ENCODE measurements at regions not wholly inside any gene's neighbourhood (a gene's known extent, or its start where the extent isn't known, plus 50 kb on each side); places are given as distances from the start of the nearest gene placed in this dataset.

- Histone ChIP-seq H3K79me2 (ENCODE audit: insufficient read depth) (no peaks in the 10 kb centered on the region), H4K20me1 (ENCODE audit: insufficient read depth) (no peaks in the 10 kb centered on the region), H3K9me2 (no peaks in the 10 kb centered on the region), H3K4me3 (ENCODE audit: low read depth in 2 of 2, low read length in 1 of 2) (no peak overlapping the region), H3K36me3 (replicated peaks in 1 of 2; ENCODE audit: control insufficient read depth in 1 of 2, insufficient read depth in 2 of 2, low read length in 1 of 2) (no peaks in the 10 kb centered on the region), H3K9me3 (no peaks in the 10 kb centered on the region), H3K27me3 (ENCODE audit: insufficient read depth) (no peaks in the 10 kb centered on the region), H3K9ac (no peak overlapping the region), H2AFZ (ENCODE audit: low read depth) (no peak overlapping the region), H3K4me1 (ENCODE audit: control insufficient read depth in 1 of 2, insufficient read depth in 2 of 2, low read depth in 1 of 2, low read length in 1 of 2) (no peaks in the 10 kb centered on the region), H3F3A (replicated peaks; ENCODE audit: insufficient read depth) (no peaks in the 10 kb centered on the region), H3K4me2 (no peak overlapping the region), H3K27ac (ENCODE audit: low read depth in 2 of 2, low read length in 1 of 2) (no peak overlapping the region)
- no peak for DNase-seq
- CTCF ChIA-PET = interaction anchor here (0.9 to 4.1 kb wide), 3 partner anchors 8 to 36 kb away, joined by 3 to 20 read pairs (median 5); no protein-coding TSS in a partner anchor
- POLR2A ChIA-PET = no interaction called here
- WGBS (ENCODE audit: low lambda C conversion rate) = 44% methylated on average over 5 of the region's 5 CpGs
- TF ChIP-seq YY1 (IDR thresholded peaks at IDR 0.05; ENCODE audit: low read depth) (no peak), SIN3A (IDR thresholded peaks at IDR 0.05; ENCODE audit: borderline replicate concordance, low read depth, low read length) (no peak), FOXM1 (IDR thresholded peaks at IDR 0.05; ENCODE audit: low read depth) (no peak), REST (IDR thresholded peaks at IDR 0.05; ENCODE audit: low read depth, low read length) (no peak), SMC3 (IDR thresholded peaks at IDR 0.05; ENCODE audit: low read depth, low read length) (no peak), MEF2A (IDR thresholded peaks at IDR 0.05; ENCODE audit: borderline replicate concordance, low read depth) (no peak), TCF12 (IDR thresholded peaks at IDR 0.05) (no peak), CHD2 (IDR thresholded peaks at IDR 0.05; ENCODE audit: low read length, partially characterized antibody) (no peak), RCOR1 (IDR thresholded peaks at IDR 0.05; ENCODE audit: low read length) (no peak), MAX (IDR thresholded peaks at IDR 0.05; ENCODE audit: low read depth) (no peak), RXRA (IDR thresholded peaks at IDR 0.05; ENCODE audit: borderline replicate concordance, low read depth) (no peak), CTCF (IDR thresholded peaks at IDR 0.05) (no peak), EP300 (IDR thresholded peaks at IDR 0.05; ENCODE audit: borderline replicate concordance in 1 of 2, low read depth in 1 of 2, low read length in 1 of 2) (no peak)
- TF ChIP-seq, protein P1, sequence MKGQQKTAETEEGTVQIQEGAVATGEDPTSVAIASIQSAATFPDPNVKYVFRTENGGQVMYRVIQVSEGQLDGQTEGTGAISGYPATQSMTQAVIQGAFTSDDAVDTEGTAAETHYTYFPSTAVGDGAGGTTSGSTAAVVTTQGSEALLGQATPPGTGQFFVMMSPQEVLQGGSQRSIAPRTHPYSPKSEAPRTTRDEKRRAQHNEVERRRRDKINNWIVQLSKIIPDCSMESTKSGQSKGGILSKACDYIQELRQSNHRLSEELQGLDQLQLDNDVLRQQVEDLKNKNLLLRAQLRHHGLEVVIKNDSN (IDR thresholded peaks at IDR 0.05; ENCODE audit: borderline replicate concordance, low read depth) = no peak
- TF ChIP-seq, protein P2, sequence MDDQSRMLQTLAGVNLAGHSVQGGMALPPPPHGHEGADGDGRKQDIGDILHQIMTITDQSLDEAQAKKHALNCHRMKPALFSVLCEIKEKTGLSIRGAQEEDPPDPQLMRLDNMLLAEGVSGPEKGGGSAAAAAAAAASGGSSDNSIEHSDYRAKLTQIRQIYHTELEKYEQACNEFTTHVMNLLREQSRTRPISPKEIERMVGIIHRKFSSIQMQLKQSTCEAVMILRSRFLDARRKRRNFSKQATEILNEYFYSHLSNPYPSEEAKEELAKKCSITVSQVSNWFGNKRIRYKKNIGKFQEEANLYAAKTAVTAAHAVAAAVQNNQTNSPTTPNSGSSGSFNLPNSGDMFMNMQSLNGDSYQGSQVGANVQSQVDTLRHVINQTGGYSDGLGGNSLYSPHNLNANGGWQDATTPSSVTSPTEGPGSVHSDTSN (IDR thresholded peaks at IDR 0.05) = no peak
- TF ChIP-seq, protein P3, sequence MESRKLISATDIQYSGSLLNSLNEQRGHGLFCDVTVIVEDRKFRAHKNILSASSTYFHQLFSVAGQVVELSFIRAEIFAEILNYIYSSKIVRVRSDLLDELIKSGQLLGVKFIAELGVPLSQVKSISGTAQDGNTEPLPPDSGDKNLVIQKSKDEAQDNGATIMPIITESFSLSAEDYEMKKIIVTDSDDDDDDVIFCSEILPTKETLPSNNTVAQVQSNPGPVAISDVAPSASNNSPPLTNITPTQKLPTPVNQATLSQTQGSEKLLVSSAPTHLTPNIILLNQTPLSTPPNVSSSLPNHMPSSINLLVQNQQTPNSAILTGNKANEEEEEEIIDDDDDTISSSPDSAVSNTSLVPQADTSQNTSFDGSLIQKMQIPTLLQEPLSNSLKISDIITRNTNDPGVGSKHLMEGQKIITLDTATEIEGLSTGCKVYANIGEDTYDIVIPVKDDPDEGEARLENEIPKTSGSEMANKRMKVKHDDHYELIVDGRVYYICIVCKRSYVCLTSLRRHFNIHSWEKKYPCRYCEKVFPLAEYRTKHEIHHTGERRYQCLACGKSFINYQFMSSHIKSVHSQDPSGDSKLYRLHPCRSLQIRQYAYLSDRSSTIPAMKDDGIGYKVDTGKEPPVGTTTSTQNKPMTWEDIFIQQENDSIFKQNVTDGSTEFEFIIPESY (IDR thresholded peaks at IDR 0.05; ENCODE audit: borderline replicate concordance, low read depth) = no peak
These were observed 89.1 kb upstream of the IGFBP7 start for GRCh38 chr4:57199267-57199666.

Measured in SK-N-SH (cell line).